HFFc6 (cell line): ENCODE measurements at regions not wholly inside any gene's neighbourhood (a gene's known extent, or its start where the extent isn't known, plus 50 kb on each side); places are given as distances from the start of the nearest gene placed in this dataset.

Experiments
- DNase-seq: peaks from one replicate; pipeline ENCODE4 v3.0.0-alpha.2; 2018
- H3K27ac Mint-ChIP-seq: 2 replicates; pipeline ENCODE4 v1.8.0; 2020; ENCODE audit warnings: mild to moderate bottlenecking, mixed read lengths
- H3K27me3 Mint-ChIP-seq: 2 replicates; pipeline ENCODE4 v1.8.0; 2021; ENCODE audit warnings: mild to moderate bottlenecking, moderate library complexity, mixed read lengths; ENCODE audit not compliant: insufficient read depth
- H3K36me3 Mint-ChIP-seq: 2 replicates; pipeline ENCODE4 v1.8.0; 2021; ENCODE audit warnings: low read depth, mixed read lengths
- H3K4me1 Mint-ChIP-seq: 2 replicates; pipeline ENCODE4 v1.8.0; 2020; ENCODE audit warnings: low read depth, mixed read lengths
- H3K4me3 Mint-ChIP-seq: 2 replicates; pipeline ENCODE4 v1.8.0; 2020; ENCODE audit warnings: mild to moderate bottlenecking, moderate library complexity, mixed read lengths
- H3K9me3 Mint-ChIP-seq: 2 replicates; pipeline ENCODE4 v1.8.0; 2020; ENCODE audit warnings: mild to moderate bottlenecking, mixed read lengths
- CTCF ChIP-seq: fragments of 200-600 bp; sonication (generic); IDR thresholded peaks from 2 replicates; pipeline ENCODE4 v1.5.0; 2021; ENCODE audit warnings: antibody characterized with exemption, mild to moderate bottlenecking

GRCh38 chr11:19482319-19483100 is 230.1 kb upstream of the NAV2 start:
- H3K4me1 Mint-ChIP-seq = no peaks in the 10 kb centered on the region
- H3K27ac Mint-ChIP-seq = no peak overlapping the region
- peaks cover 36% of the 10 kb centered on the region for H3K27me3 Mint-ChIP-seq
- H3K36me3 Mint-ChIP-seq = no peaks in the 10 kb centered on the region
- no peaks in the 10 kb centered on the region for H3K9me3 Mint-ChIP-seq
- TF ChIP-seq CTCF = no peak
- DNase-seq = no peak
- no peak overlapping the region for H3K4me3 Mint-ChIP-seq

- DNase-seq = no peak
- Mint-ChIP-seq H3K36me3 (no peaks in the 10 kb centered on the region), H3K9me3 (no peaks in the 10 kb centered on the region), H3K4me1 (no peaks in the 10 kb centered on the region), H3K4me3 (no peak overlapping the region), H3K27ac (no peak overlapping the region), H3K27me3 (peaks cover 39% of the 10 kb centered on the region)
- TF ChIP-seq CTCF = no peak
These were observed 232.1 kb upstream of the NAV2 start for GRCh38 chr11:19480540-19480939.

- Mint-ChIP-seq H3K4me3 (no peak overlapping the region), H3K27me3 (peaks cover 40% of the 10 kb centered on the region), H3K36me3 (no peaks in the 10 kb centered on the region), H3K4me1 (no peaks in the 10 kb centered on the region), H3K27ac (no peak overlapping the region), H3K9me3 (no peaks in the 10 kb centered on the region)
- no peak for TF ChIP-seq CTCF
- DNase-seq = no peak
These were observed 233.7 kb upstream of the NAV2 start for GRCh38 chr11:19478891-19479290.

- H3K4me3 Mint-ChIP-seq = no peak overlapping the region
- no peaks in the 10 kb centered on the region for H3K4me1 Mint-ChIP-seq
- no peak for DNase-seq
- peaks cover 40% of the 10 kb centered on the region for H3K27me3 Mint-ChIP-seq
- no peaks in the 10 kb centered on the region for H3K9me3 Mint-ChIP-seq
- no peaks in the 10 kb centered on the region for H3K36me3 Mint-ChIP-seq
- H3K27ac Mint-ChIP-seq = no peak overlapping the region
- no peak for TF ChIP-seq CTCF
These were observed 234.4 kb upstream of the E2F8 start for GRCh38 chr11:19474954-19475721.

- Mint-ChIP-seq H3K27ac (no peak overlapping the region), H3K4me3 (no peak overlapping the region), H3K27me3 (peaks cover 41% of the 10 kb centered on the region), H3K36me3 (no peaks in the 10 kb centered on the region), H3K4me1 (no peaks in the 10 kb centered on the region), H3K9me3 (no peaks in the 10 kb centered on the region)
- DNase-seq = no peak
- no peak for TF ChIP-seq CTCF
These were observed 233.5 kb upstream of the E2F8 start for GRCh38 chr11:19474211-19474610.
